Aorta (tissue), 5 donors: ENCODE measurements at regions not wholly inside any gene's neighbourhood (a gene's known extent, or its start where the extent isn't known, plus 50 kb on each side); places are given as distances from the start of the nearest gene placed in this dataset.

Source experiments
- ATAC-seq: fragments of 200-7000 bp; cut with Tn5 transposase; one replicate; pipeline ENCODE4 v1.9.1; 2022; ENCODE audit warnings: moderate library complexity; ENCODE audit not compliant: low FRiP score
- DNase-seq, 2 donors: peaks; one replicate each; pipeline ENCODE4 v3.0.0-alpha.2; 2020
- H3K27ac ChIP-seq, 2 donors: one replicate each; pipeline ENCODE4 v1.5.1; 2013; ENCODE audit warnings: low read length in 2 of 2, mild to moderate bottlenecking in 2 of 2, moderate library complexity in 2 of 2, control low read depth in 1 of 2, inconsistent platforms in 1 of 2, low read depth in 1 of 2
- H3K27me3 ChIP-seq, 2 donors: one replicate each; pipeline ENCODE4 v1.6.1; 2013; ENCODE audit warnings: control low read depth in 1 of 2, low read length in 1 of 2, mild to moderate bottlenecking in 1 of 2, moderate library complexity in 1 of 2; ENCODE audit not compliant: insufficient read depth in 2 of 2, control insufficient read depth in 1 of 2
- H3K36me3 ChIP-seq, 2 donors: one replicate each; pipeline ENCODE4 v1.6.1; 2013; ENCODE audit warnings: control low read depth in 1 of 2, low read length in 1 of 2, mild to moderate bottlenecking in 1 of 2; ENCODE audit not compliant: insufficient read depth in 2 of 2, control insufficient read depth in 1 of 2
- H3K4me1 ChIP-seq, 2 donors: one replicate each; pipeline ENCODE4 v1.6.1; 2013; ENCODE audit warnings: low read length in 2 of 2, control low read depth in 1 of 2, mild to moderate bottlenecking in 1 of 2, moderate library complexity in 1 of 2; ENCODE audit not compliant: insufficient read depth in 2 of 2, control insufficient read depth in 1 of 2
- H3K4me3 ChIP-seq, 2 donors: one replicate each; pipeline ENCODE4 v1.5.1; 2013; ENCODE audit warnings: low read length in 2 of 2, control low read depth in 1 of 2, mild to moderate bottlenecking in 1 of 2
- H3K9me3 ChIP-seq: one replicate; pipeline ENCODE4 v1.6.1; 2013; ENCODE audit warnings: mild to moderate bottlenecking, low read length; ENCODE audit not compliant: control insufficient read depth
- WGBS, 2 donors: extraction: QIAGEN DNeasy Blood & Tissue Kit; methylation state at CpG; one replicate each; pipeline ENCODE4 v1.1.7; 2013; 5-methylcytosine and 5-hydroxymethylcytosine counted together
- intact Hi-C, 2 donors: fragments of 100-400 bp; cut with DNase I; formaldehyde crosslinking; loops; one replicate each; pipeline versions ENCODE4 v1.14.2 to v1.15.0; 2022
- donor health status: healthy with polysubstance abuse.
- donor health status: Bipolar disorder and iron deficiency.
- donor health status: DM: no; HTN: no; CAD: no.
- donor health status: DM: no; HTN: no; CAD: no.
- donor health status: DM: yes; HTN: yes; CAD: no.

GRCh38 chr1:199302554-199302953 is 663.7 kb downstream of the PTPRC start:
- Histone ChIP-seq H3K36me3 (no peaks in the 10 kb centered on the region), H3K27me3 (no peaks in the 10 kb centered on the region), H3K27ac (no peak overlapping the region), H3K4me1 (no peaks in the 10 kb centered on the region), H3K4me3 (no peak overlapping the region), H3K9me3 (no peaks in the 10 kb centered on the region)
- no peak for ATAC-seq
- DNase-seq: no peak
- intact Hi-C loops: no loop called here

DNA sequence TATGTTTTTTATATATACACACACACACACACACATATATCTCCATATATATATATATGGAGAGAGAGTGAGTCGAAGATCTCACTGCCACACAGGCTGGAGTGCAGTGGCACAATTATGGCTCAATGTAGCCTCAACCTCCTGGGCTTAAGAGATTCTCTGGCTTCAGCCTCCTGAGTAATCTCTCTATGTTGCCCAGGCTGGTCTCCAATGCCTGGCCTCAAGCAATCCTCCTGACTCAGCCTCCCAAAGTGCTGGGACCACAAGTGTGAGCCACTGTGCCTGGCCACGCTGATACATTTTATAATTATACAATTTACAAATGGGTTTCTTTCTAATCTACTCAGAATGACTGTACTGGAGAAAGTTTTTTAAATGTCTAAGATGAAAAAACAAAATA is 664.2 kb downstream of the PTPRC start:
- intact Hi-C loops: no loop called here
- DNase-seq: no peak
- H3K4me1 ChIP-seq: no peaks in the 10 kb centered on the region
- 98 to 100% methylated on average over 2 of the region's 2 CpGs for WGBS, 2 donors
- no peaks in the 10 kb centered on the region for H3K9me3 ChIP-seq
- H3K27me3 ChIP-seq: no peaks in the 10 kb centered on the region
- H3K4me3 ChIP-seq: no peak overlapping the region
- no peaks in the 10 kb centered on the region for H3K36me3 ChIP-seq
- no peak overlapping the region for H3K27ac ChIP-seq
- no peak for ATAC-seq

- H3K4me3 ChIP-seq: no peak overlapping the region
- no peaks in the 10 kb centered on the region for H3K4me1 ChIP-seq
- no peak for DNase-seq
- ATAC-seq: no peak
- H3K9me3 ChIP-seq: no peaks in the 10 kb centered on the region
- H3K36me3 ChIP-seq: no peaks in the 10 kb centered on the region
- H3K27ac ChIP-seq: no peak overlapping the region
- 80 to 83% methylated on average over 2 of the region's 2 CpGs for WGBS, 2 donors
- H3K27me3 ChIP-seq: no peaks in the 10 kb centered on the region
- intact Hi-C loops: no loop called here
Observed at GRCh38 chr1:199305053-199305452, 666.2 kb downstream of the PTPRC start.

GRCh38 chr1:199307496-199308264 is 668.8 kb downstream of the PTPRC start:
- H3K27me3 ChIP-seq: no peaks in the 10 kb centered on the region
- no peaks in the 10 kb centered on the region for H3K9me3 ChIP-seq
- H3K27ac ChIP-seq: no peak overlapping the region
- no peaks in the 10 kb centered on the region for H3K36me3 ChIP-seq
- no peaks in the 10 kb centered on the region for H3K4me1 ChIP-seq
- no peak for DNase-seq
- ATAC-seq: no peak
- intact Hi-C loops: no loop called here
- H3K4me3 ChIP-seq: no peak overlapping the region
- WGBS, 2 donors: 86 to 89% methylated on average over 6 of the region's 6 CpGs

DNA sequence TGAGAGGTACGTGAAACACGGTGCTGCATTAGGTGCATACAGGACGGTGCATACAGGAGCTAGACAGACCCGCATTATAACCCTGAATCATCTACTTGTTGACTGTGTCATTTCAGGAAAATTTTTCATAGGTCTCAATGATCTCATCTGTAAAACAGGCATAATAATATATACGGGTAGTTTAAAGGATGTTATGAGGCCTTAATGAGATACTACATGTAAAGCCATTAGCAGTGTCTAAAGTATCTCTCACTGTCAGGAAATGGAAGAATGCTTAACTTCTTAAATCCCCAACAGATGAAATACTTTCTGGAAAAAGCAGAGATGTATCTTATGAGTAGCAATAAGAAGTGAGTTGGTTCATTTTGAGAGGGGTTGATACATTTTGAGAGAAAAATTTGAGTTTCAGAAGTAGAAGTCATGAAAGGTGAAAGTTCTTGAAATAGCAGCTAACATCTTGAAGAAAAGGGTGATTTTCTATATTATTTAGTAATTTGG is 669.6 kb downstream of the PTPRC start:
- intact Hi-C loops: no loop called here

GRCh38 chr1:199310708-199311107 is 671.9 kb downstream of the PTPRC start:
- intact Hi-C loops: no loop called here
- Histone ChIP-seq H3K4me1 (no peaks in the 10 kb centered on the region), H3K4me3 (no peak overlapping the region), H3K27ac (no peak overlapping the region), H3K9me3 (no peaks in the 10 kb centered on the region), H3K27me3 (no peaks in the 10 kb centered on the region), H3K36me3 (no peaks in the 10 kb centered on the region)
- 64 to 77% methylated on average over 2 of the region's 2 CpGs for WGBS, 2 donors
- DNase-seq: no peak
- no peak for ATAC-seq

More for the DNA sequence above, 669.6 kb downstream of the PTPRC start:
- DNase-seq (no peak), ATAC-seq (no peak)
- Histone ChIP-seq H3K27me3 (no peaks in the 10 kb centered on the region), H3K36me3 (no peaks in the 10 kb centered on the region), H3K4me3 (no peak overlapping the region), H3K9me3 (no peaks in the 10 kb centered on the region), H3K4me1 (no peaks in the 10 kb centered on the region), H3K27ac (no peak overlapping the region)
- WGBS, 2 donors: 94 to 97% methylated on average over 5 of the region's 5 CpGs

DNA sequence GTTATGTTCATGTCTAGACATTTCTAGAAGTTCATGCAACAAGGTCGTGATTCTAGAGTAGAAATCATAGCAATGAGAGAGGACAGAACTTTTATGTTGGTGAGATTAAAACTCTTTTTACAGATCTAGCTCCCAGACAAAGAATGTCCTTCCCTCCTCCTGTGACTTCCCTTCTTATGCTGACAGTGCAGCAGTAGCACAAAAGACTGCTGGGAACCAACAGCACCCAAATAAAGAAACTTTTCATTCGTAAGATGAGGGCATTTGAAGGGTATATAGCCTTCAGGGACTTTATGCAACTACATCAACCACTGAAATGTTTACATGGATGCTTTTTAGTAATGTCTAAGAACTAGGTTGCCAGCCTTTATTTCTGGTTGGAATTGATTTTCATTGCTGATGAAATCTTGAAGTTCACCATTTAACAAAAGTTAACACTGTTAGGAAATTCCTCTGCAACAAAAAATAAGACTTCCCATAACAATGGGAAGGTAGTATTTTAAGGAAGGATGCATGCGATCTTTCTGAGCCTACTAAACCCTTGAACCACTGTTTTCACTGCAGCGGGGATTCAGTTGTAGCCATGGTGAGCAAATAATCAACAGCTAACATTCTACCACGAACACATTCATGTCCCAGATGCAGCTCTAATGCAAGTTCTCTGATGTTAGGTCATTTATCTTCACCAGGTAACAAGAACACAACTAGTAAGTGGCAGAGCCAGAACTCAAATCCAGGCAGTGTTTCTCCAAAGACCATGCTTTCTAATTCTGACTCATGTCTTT is 672.8 kb downstream of the PTPRC start:
- no peaks in the 10 kb centered on the region for H3K36me3 ChIP-seq
- H3K4me3 ChIP-seq: no peak overlapping the region
- DNase-seq (no peak), ATAC-seq (no peak)
- no peaks in the 10 kb centered on the region for H3K27me3 ChIP-seq
- H3K9me3 ChIP-seq: no peaks in the 10 kb centered on the region
- WGBS, 2 donors: 59 to 63% methylated on average over 5 of the region's 5 CpGs
- intact Hi-C loops: no loop called here
- no peak overlapping the region for H3K27ac ChIP-seq
- H3K4me1 ChIP-seq: no peaks in the 10 kb centered on the region

- no peak for DNase-seq
Observed at GRCh38 chr1:199312626-199313025, 673.8 kb downstream of the PTPRC start.

GRCh38 chr1:199313444-199313843 is 674.6 kb downstream of the PTPRC start:
- Histone ChIP-seq H3K36me3 (no peaks in the 10 kb centered on the region), H3K4me1 (no peaks in the 10 kb centered on the region), H3K27ac (no peak overlapping the region), H3K4me3 (no peak overlapping the region), H3K27me3 (no peaks in the 10 kb centered on the region), H3K9me3 (no peaks in the 10 kb centered on the region)
- no peak for DNase-seq
- intact Hi-C loops: no loop called here
- 77 to 84% methylated on average over 2 of the region's 2 CpGs for whole genome bisulfite sequencing, 2 donors
- no peak for ATAC-seq

More at GRCh38 chr1:199312626-199313025, 673.8 kb downstream of the PTPRC start:
- Histone ChIP-seq H3K36me3 (no peaks in the 10 kb centered on the region), H3K27me3 (no peaks in the 10 kb centered on the region), H3K4me3 (no peak overlapping the region), H3K9me3 (no peaks in the 10 kb centered on the region), H3K4me1 (no peaks in the 10 kb centered on the region), H3K27ac (no peak overlapping the region)
- intact Hi-C loops: no loop called here
- WGBS, 2 donors: 67 to 73% methylated on average over 2 of the region's 2 CpGs
- ATAC-seq: no peak
